ENCODE measurements at regions not wholly inside any gene's neighbourhood (a gene's known extent, or its start where the extent isn't known, plus 50 kb on each side); places are given as distances from the start of the nearest gene placed in this dataset.

- TF ChIP-seq POLR2AphosphoS5 (IDR thresholded peaks at IDR 0.05; ENCODE audit: low read depth, low read length) (no peak), REST (IDR thresholded peaks at IDR 0.05; ENCODE audit: insufficient read depth in 1 of 2, low read depth in 2 of 2, low read length in 2 of 2) (no peak), TAF1 (IDR thresholded peaks at IDR 0.05; ENCODE audit: borderline replicate concordance, insufficient read depth, low read length) (no peak), FOXP2 (optimal IDR thresholded peaks at IDR 0.05; ENCODE audit: borderline replicate concordance, extremely low read depth, extremely low read length, insufficient read depth) (no peak), SIN3A (IDR thresholded peaks at IDR 0.05; ENCODE audit: borderline replicate concordance, insufficient read depth, low read length) (no peak)
Observed at GRCh38 chr1:4972761-4973320, 318.4 kb downstream of the AJAP1 start.

- TF ChIP-seq TAF1 (IDR thresholded peaks at IDR 0.05; ENCODE audit: borderline replicate concordance, insufficient read depth, low read length) (no peak), REST (IDR thresholded peaks at IDR 0.05; ENCODE audit: insufficient read depth in 1 of 2, low read depth in 2 of 2, low read length in 2 of 2) (no peak), POLR2AphosphoS5 (IDR thresholded peaks at IDR 0.05; ENCODE audit: low read depth, low read length) (no peak), SIN3A (IDR thresholded peaks at IDR 0.05; ENCODE audit: borderline replicate concordance, insufficient read depth, low read length) (no peak), FOXP2 (optimal IDR thresholded peaks at IDR 0.05; ENCODE audit: borderline replicate concordance, extremely low read depth, extremely low read length, insufficient read depth) (no peak)
Observed at GRCh38 chr1:4971666-4972065, 317.3 kb downstream of the AJAP1 start.

GRCh38 chr1:4970532-4970931 lies 316.1 kb downstream of the AJAP1 start:
- TF ChIP-seq SIN3A (IDR thresholded peaks at IDR 0.05; ENCODE audit: borderline replicate concordance, insufficient read depth, low read length) = no peak

GRCh38 chr1:4969556-4970129 lies 315.2 kb downstream of the AJAP1 start:
- TF ChIP-seq REST (IDR thresholded peaks at IDR 0.05; ENCODE audit: insufficient read depth in 1 of 2, low read depth in 2 of 2, low read length in 2 of 2) (no peak), FOXP2 (optimal IDR thresholded peaks at IDR 0.05; ENCODE audit: borderline replicate concordance, extremely low read depth, extremely low read length, insufficient read depth) (no peak), POLR2AphosphoS5 (IDR thresholded peaks at IDR 0.05; ENCODE audit: low read depth, low read length) (no peak), TAF1 (IDR thresholded peaks at IDR 0.05; ENCODE audit: borderline replicate concordance, insufficient read depth, low read length) (no peak), SIN3A (IDR thresholded peaks at IDR 0.05; ENCODE audit: borderline replicate concordance, insufficient read depth, low read length) (no peak)

GRCh38 chr1:4965346-4966075 lies 311.1 kb downstream of the AJAP1 start:
- TF ChIP-seq REST (IDR thresholded peaks at IDR 0.05; ENCODE audit: insufficient read depth in 1 of 2, low read depth in 2 of 2, low read length in 2 of 2) (no peak), POLR2AphosphoS5 (IDR thresholded peaks at IDR 0.05; ENCODE audit: low read depth, low read length) (no peak), SIN3A (IDR thresholded peaks at IDR 0.05; ENCODE audit: borderline replicate concordance, insufficient read depth, low read length) (no peak), TAF1 (IDR thresholded peaks at IDR 0.05; ENCODE audit: borderline replicate concordance, insufficient read depth, low read length) (no peak), FOXP2 (optimal IDR thresholded peaks at IDR 0.05; ENCODE audit: borderline replicate concordance, extremely low read depth, extremely low read length, insufficient read depth) (no peak)

Data from PFSK-1 (cell line).